ENCODE measurements at regions not wholly inside any gene's neighbourhood (a gene's known extent, or its start where the extent isn't known, plus 50 kb on each side); places are given as distances from the start of the nearest gene placed in this dataset.
"Not testable (repeated sequence)": the region's sequence is repeated elsewhere in the genome, so short reads cannot be mapped to it uniquely, and the experiment has no call there.

- DNase-seq: no peak
These were observed 119.7 kb downstream of the MACROH2A1 start for GRCh38 chr5:135279328-135279727.

GRCh38 chr5:135276151-135276550 is 122.9 kb downstream of the MACROH2A1 start:
- no peak for DNase-seq

GRCh38 chr5:135273212-135273611 is 125.8 kb downstream of the MACROH2A1 start:
- DNase-seq: no peak

- no peak for DNase-seq
These were observed 126.7 kb downstream of the MACROH2A1 start for GRCh38 chr5:135272311-135272805.

GRCh38 chr5:135271533-135272310 is 127.3 kb downstream of the MACROH2A1 start:
- no peak for DNase-seq

GRCh38 chr5:135269931-135270421 is 129.1 kb downstream of the MACROH2A1 start:
- DNase-seq: no peak

- no peak for DNase-seq
These were observed 129.8 kb downstream of the MACROH2A1 start for GRCh38 chr5:135269199-135269598.

- no peak for DNase-seq
These were observed 132.1 kb downstream of the MACROH2A1 start for GRCh38 chr5:135266975-135267374.

GRCh38 chr5:135266303-135266635 is 132.8 kb downstream of the MACROH2A1 start:
- no peak for DNase-seq

GRCh38 chr5:135265497-135266302 is 133.3 kb downstream of the MACROH2A1 start:
- DNase-seq: no peak

- no peak for DNase-seq
These were observed 134.3 kb downstream of the MACROH2A1 start for GRCh38 chr5:135264451-135265440.

- DNase-seq: no peak
These were observed 135.9 kb downstream of the MACROH2A1 start for GRCh38 chr5:135263022-135263668.

GRCh38 chr5:135262364-135262763 is 136.7 kb downstream of the MACROH2A1 start:
- DNase-seq: no peak

GRCh38 chr5:135260108-135260507 is 138.9 kb downstream of the MACROH2A1 start:
- DNase-seq: not testable (repeated sequence)

- DNase-seq: no peak
These were observed 143.4 kb downstream of the MACROH2A1 start for GRCh38 chr5:135255461-135256178.

- no peak for DNase-seq
These were observed 144.8 kb downstream of the MACROH2A1 start for GRCh38 chr5:135254183-135254582.

- no peak for DNase-seq
These were observed 145.3 kb downstream of the MACROH2A1 start for GRCh38 chr5:135253601-135254178.

GRCh38 chr5:135251093-135251492 is 147.9 kb downstream of the MACROH2A1 start:
- no peak for DNase-seq

GRCh38 chr5:135250671-135251070 is 148.4 kb downstream of the MACROH2A1 start:
- DNase-seq: no peak

- no peak for DNase-seq
These were observed 149.4 kb downstream of the MACROH2A1 start for GRCh38 chr5:135249658-135250057.
